Esophagus squamous epithelium (tissue), 5 donors: ENCODE measurements at regions not wholly inside any gene's neighbourhood (a gene's known extent, or its start where the extent isn't known, plus 50 kb on each side); places are given as distances from the start of the nearest gene placed in this dataset.

ENCODE experiments used
- DNase-seq: peaks from one replicate; lab custom pipeline; 2025; lab: John Stamatoyannopoulos, UW
- H3K27ac ChIP-seq, 4 donors: fragments of 200-600 bp; sonication (generic); one replicate each; pipeline ENCODE4 v1.5.1; 2016 to 2019; ENCODE audit warnings: mild to moderate bottlenecking in 1 of 4
- H3K27me3 ChIP-seq, 4 donors: fragments of 200-600 bp; sonication (generic); 1 replicate in 3 of 4; 2 replicates in 1 of 4; pipeline versions ENCODE4 v1.5.1 to v1.6.0; 2017 to 2021; ENCODE audit warnings: antibody characterized with exemption in 1 of 4
- H3K36me3 ChIP-seq, 3 donors: fragments of 200-600 bp; sonication (generic); one replicate each; pipeline ENCODE4 v1.5.1; 2016 to 2019
- H3K4me1 ChIP-seq, 3 donors: fragments of 200-600 bp; sonication (generic); one replicate each; pipeline ENCODE4 v1.5.1; 2017 to 2019
- H3K4me3 ChIP-seq, 4 donors: fragments of 200-600 bp; sonication (generic); 1 replicate in 3 of 4; 2 replicates in 1 of 4; pipeline ENCODE4 v1.5.1; 2016 to 2019; ENCODE audit warnings: mild to moderate bottlenecking in 2 of 4, moderate library complexity in 1 of 4
- H3K9me3 ChIP-seq, 3 donors: fragments of 200-600 bp; sonication (generic); one replicate each; pipeline ENCODE4 v1.5.1; 2016 to 2019
- POLR2A ChIP-seq, 4 donors: fragments of 450-650 bp; IDR thresholded peaks; one replicate each; pipeline ENCODE4 v1.6.1; 2017; ENCODE audit warnings: antibody characterized with exemption in 4 of 4, mild to moderate bottlenecking in 4 of 4, moderate library complexity in 3 of 4
- WGBS, 2 donors: methylation state at CpG; one replicate each; pipeline ENCODE4 v1.1.5; 2018; 5-methylcytosine and 5-hydroxymethylcytosine counted together
- intact Hi-C: fragments of 100-400 bp; cut with DNase I; formaldehyde crosslinking; loops from one replicate; pipeline ENCODE4 v1.15.0; 2022
- TF ChIP-seq, protein P1 (sequence below), 6 experiments: fragments of 450-650 bp in 4 of 6; fragments of 200-600 bp in 2 of 6; sonication (generic) in 2 of 6; IDR thresholded peaks; one replicate each; pipeline ENCODE4 v1.5.1; 2016 to 2019; ENCODE audit warnings: antibody characterized with exemption in 6 of 6, mild to moderate bottlenecking in 4 of 6, moderate library complexity in 4 of 6
- donor health status: DM: yes; HTN: yes; CAD: no.

GRCh38 chr21:38145104-38145503, 111.7 kb upstream of the KCNJ15 start:
- H3K36me3 ChIP-seq: no peaks in the 10 kb centered on the region
- no peak overlapping the region for H3K27ac ChIP-seq
- H3K9me3 ChIP-seq: peaks cover 0 to 14% (median 0%) of the 10 kb centered on the region in 3 donors
- TF ChIP-seq, protein P1, sequence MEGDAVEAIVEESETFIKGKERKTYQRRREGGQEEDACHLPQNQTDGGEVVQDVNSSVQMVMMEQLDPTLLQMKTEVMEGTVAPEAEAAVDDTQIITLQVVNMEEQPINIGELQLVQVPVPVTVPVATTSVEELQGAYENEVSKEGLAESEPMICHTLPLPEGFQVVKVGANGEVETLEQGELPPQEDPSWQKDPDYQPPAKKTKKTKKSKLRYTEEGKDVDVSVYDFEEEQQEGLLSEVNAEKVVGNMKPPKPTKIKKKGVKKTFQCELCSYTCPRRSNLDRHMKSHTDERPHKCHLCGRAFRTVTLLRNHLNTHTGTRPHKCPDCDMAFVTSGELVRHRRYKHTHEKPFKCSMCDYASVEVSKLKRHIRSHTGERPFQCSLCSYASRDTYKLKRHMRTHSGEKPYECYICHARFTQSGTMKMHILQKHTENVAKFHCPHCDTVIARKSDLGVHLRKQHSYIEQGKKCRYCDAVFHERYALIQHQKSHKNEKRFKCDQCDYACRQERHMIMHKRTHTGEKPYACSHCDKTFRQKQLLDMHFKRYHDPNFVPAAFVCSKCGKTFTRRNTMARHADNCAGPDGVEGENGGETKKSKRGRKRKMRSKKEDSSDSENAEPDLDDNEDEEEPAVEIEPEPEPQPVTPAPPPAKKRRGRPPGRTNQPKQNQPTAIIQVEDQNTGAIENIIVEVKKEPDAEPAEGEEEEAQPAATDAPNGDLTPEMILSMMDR (IDR thresholded peaks at IDR 0.05): no peak
- no peak for TF ChIP-seq POLR2A (IDR thresholded peaks at IDR 0.05)
- H3K4me1 ChIP-seq: peaks cover 0 to 11% (median 7%) of the 10 kb centered on the region in 3 donors
- no peak overlapping the region for H3K4me3 ChIP-seq
- no peak for DNase-seq
- intact Hi-C loops: no loop called here
- H3K27me3 ChIP-seq: peaks cover 0 to 73% (median 0%) of the 10 kb centered on the region in 4 donors

DNA sequence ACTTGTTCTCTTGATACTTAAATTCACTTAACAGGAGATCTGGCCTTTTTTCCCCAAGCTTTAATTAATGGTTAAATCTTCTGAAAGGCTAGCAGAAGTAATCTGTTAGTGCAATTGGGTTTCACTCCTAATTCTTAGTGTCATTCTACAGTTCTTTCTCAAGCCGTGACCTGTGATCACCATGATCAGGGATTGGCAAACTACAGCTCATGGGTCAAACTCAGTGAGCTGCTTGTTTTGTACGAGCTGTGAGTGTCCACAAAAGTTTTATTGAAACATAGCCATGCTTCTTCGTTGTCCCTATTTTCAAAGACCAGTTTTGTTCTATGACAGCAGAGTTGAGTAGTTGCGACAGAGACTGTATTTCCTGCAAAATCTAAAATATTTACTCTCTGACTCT, 109.4 kb upstream of the KCNJ15 start:
- H3K27me3 ChIP-seq: peaks cover 0 to 81% (median 0%) of the 10 kb centered on the region in 4 donors
- no peaks in the 10 kb centered on the region for H3K36me3 ChIP-seq
- H3K27ac ChIP-seq: no peak overlapping the region
- intact Hi-C loops: no loop called here
- DNase-seq: no peak
- no peaks in the 10 kb centered on the region for H3K4me1 ChIP-seq
- TF ChIP-seq, protein P1 (IDR thresholded peaks at IDR 0.05): no peak
- no peak for TF ChIP-seq POLR2A (IDR thresholded peaks at IDR 0.05)
- 71 to 88% methylated on average over 4 of the region's 4 CpGs for WGBS, 2 donors
- no peak overlapping the region for H3K4me3 ChIP-seq
- H3K9me3 ChIP-seq: peaks cover 0 to 9% (median 0%) of the 10 kb centered on the region in 3 donors

GRCh38 chr21:38148046-38148445, 108.7 kb upstream of the KCNJ15 start:
- Histone ChIP-seq H3K4me1 (no peaks in the 10 kb centered on the region), H3K27me3 (peaks cover 0 to 81% (median 0%) of the 10 kb centered on the region in 4 donors), H3K36me3 (no peaks in the 10 kb centered on the region), H3K27ac (no peak overlapping the region), H3K9me3 (peaks cover 0 to 9% (median 0%) of the 10 kb centered on the region in 3 donors), H3K4me3 (no peak overlapping the region)
- no peak for TF ChIP-seq POLR2A (IDR thresholded peaks at IDR 0.05)
- TF ChIP-seq, protein P1 (IDR thresholded peaks at IDR 0.05): no peak
- intact Hi-C loops: no loop called here
- no peak for DNase-seq
- WGBS, 2 donors: 41 to 46% methylated on average over 1 of the region's 1 CpG

GRCh38 chr21:38151021-38151645, 105.7 kb upstream of the KCNJ15 start:
- DNase-seq: no peak
- intact Hi-C loops: no loop called here
- Histone ChIP-seq H3K36me3 (no peaks in the 10 kb centered on the region), H3K4me1 (no peaks in the 10 kb centered on the region), H3K27ac (no peak overlapping the region), H3K27me3 (peaks cover 0 to 90% (median 0%) of the 10 kb centered on the region in 4 donors), H3K4me3 (no peak overlapping the region), H3K9me3 (no peaks in the 10 kb centered on the region)
- 32 to 58% methylated on average over 1 of the region's 1 CpG for WGBS, 2 donors
- TF ChIP-seq, protein P1 (IDR thresholded peaks at IDR 0.05): no peak
- no peak for TF ChIP-seq POLR2A (IDR thresholded peaks at IDR 0.05)

GRCh38 chr21:38156200-38156599, 100.6 kb upstream of the KCNJ15 start:
- Histone ChIP-seq H3K36me3 (no peaks in the 10 kb centered on the region), H3K4me1 (peaks cover 0 to 7% (median 6%) of the 10 kb centered on the region in 3 donors), H3K27ac (no peak overlapping the region), H3K9me3 (no peaks in the 10 kb centered on the region), H3K27me3 (peaks cover 0 to 79% (median 0%) of the 10 kb centered on the region in 4 donors), H3K4me3 (no peak overlapping the region)
- intact Hi-C loops: no loop called here
- no peak for TF ChIP-seq POLR2A (IDR thresholded peaks at IDR 0.05)
- TF ChIP-seq, protein P1 (IDR thresholded peaks at IDR 0.05): no peak
- WGBS, 2 donors: 68 to 77% methylated on average over 2 of the region's 2 CpGs
- no peak for DNase-seq
